ENCODE measurements at regions not wholly inside any gene's neighbourhood (a gene's known extent, or its start where the extent isn't known, plus 50 kb on each side); places are given as distances from the start of the nearest gene placed in this dataset.

DNA sequence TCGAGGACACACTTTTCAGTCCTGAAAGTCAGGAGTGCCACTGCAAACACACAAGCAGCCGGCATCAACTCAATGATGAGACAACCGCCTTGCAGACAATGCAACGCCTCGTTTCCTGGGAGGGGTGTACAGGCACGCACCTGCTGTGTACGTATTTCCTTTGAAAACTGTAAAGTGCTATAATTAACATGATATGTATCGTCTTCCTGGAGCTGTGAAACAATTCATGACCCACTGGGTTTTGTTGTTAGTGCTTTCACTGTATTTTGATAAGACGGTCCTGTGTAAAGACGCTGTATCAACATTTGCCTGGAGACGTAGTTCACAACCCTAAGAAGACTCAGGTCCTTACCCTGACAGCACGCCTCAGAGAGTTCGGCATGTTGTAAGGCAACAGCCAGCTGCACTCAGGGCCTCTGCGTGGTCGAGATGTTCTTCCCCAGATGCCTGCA lies 105.7 kb upstream of the ANO1 start:
- H3K9me3 ChIP-seq (ENCODE audit: control extremely low read depth in 1 of 3, control insufficient read depth in 2 of 3, insufficient read depth in 1 of 3, low read length in 2 of 3), result peaks cover 0 to 7% (median 0%) of the 10 kb centered on the region in 3 donors
- ChIA-PET CTCF (no interaction called here), POLR2A (no interaction called here)
- no peaks in the 10 kb centered on the region for H4K20me1 ChIP-seq (ENCODE audit: control insufficient read depth, insufficient read depth, low read length, poor library complexity, severe bottlenecking)
- Mint-ChIP-seq H3K4me3 (peak overlapping the region; percentile 64), H3K9me3 (ENCODE audit: insufficient read depth) (no peaks in the 10 kb centered on the region), H3K4me1 (peaks cover 20% of the 10 kb centered on the region), H3K27me3 (peaks cover 6% of the 10 kb centered on the region), H3K27ac (peak overlapping the region; percentile 78)
- H3K27me3 ChIP-seq (replicated peaks in 1 of 4; ENCODE audit: control extremely low read depth in 1 of 4, control insufficient read depth in 3 of 4, insufficient read depth in 4 of 4, low read length in 3 of 4), result peaks cover 0 to 11% (median 3%) of the 10 kb centered on the region in 4 experiments
- TF ChIP-seq, protein P1, sequence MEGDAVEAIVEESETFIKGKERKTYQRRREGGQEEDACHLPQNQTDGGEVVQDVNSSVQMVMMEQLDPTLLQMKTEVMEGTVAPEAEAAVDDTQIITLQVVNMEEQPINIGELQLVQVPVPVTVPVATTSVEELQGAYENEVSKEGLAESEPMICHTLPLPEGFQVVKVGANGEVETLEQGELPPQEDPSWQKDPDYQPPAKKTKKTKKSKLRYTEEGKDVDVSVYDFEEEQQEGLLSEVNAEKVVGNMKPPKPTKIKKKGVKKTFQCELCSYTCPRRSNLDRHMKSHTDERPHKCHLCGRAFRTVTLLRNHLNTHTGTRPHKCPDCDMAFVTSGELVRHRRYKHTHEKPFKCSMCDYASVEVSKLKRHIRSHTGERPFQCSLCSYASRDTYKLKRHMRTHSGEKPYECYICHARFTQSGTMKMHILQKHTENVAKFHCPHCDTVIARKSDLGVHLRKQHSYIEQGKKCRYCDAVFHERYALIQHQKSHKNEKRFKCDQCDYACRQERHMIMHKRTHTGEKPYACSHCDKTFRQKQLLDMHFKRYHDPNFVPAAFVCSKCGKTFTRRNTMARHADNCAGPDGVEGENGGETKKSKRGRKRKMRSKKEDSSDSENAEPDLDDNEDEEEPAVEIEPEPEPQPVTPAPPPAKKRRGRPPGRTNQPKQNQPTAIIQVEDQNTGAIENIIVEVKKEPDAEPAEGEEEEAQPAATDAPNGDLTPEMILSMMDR (IDR thresholded peaks at IDR 0.05), result no peak
- no peak for TF ChIP-seq EZH2 (IDR thresholded peaks at IDR 0.05; ENCODE audit: borderline replicate concordance, insufficient read depth, low read depth, low read length, poor library complexity, severe bottlenecking)
- DNase-seq (peak; percentile 76), ATAC-seq (ENCODE audit: low read depth) (peak; percentile 71)
- 25% methylated on average over 14 of the region's 15 CpGs for WGBS (ENCODE audit: insufficient coverage)
- peak overlapping the region; percentile 49 for H3K4me2 ChIP-seq (replicated peaks; ENCODE audit: low read depth, low read length, poor library complexity, severe bottlenecking)
- H3K27ac ChIP-seq (ENCODE audit: low read length in 2 of 2), result peak overlapping the region; percentile 66 to 78
- H3K9ac ChIP-seq (ENCODE audit: low read length), result peak overlapping the region; percentile 29
- H2AFZ ChIP-seq (ENCODE audit: insufficient read depth, low read depth, low read length, poor library complexity, severe bottlenecking), result peak overlapping the region; percentile 45
- intact Hi-C loops (cut with micrococcal nuclease), result no loop called here
- no peaks in the 10 kb centered on the region for H3K79me2 ChIP-seq (ENCODE audit: control insufficient read depth, insufficient read depth, low read length)
- no peak overlapping the region for H3K4me3 ChIP-seq (ENCODE audit: control extremely low read depth in 1 of 5, extremely low read depth in 1 of 5, insufficient read depth in 1 of 5, low read depth in 2 of 5, low read length in 4 of 5)
- no peaks in the 10 kb centered on the region for H3K36me3 ChIP-seq (replicated peaks in 1 of 2; ENCODE audit: control extremely low read depth in 1 of 2, control insufficient read depth in 1 of 2, extremely low read depth in 1 of 2, insufficient read depth in 2 of 2, low read length in 1 of 2)
- peaks cover 0 to 29% of the 10 kb centered on the region in 2 donors for H3K4me1 ChIP-seq (ENCODE audit: control insufficient read depth in 2 of 2, insufficient read depth in 2 of 2, low read length in 2 of 2)

- Histone ChIP-seq H2AFZ (ENCODE audit: insufficient read depth, low read depth, low read length, poor library complexity, severe bottlenecking) (no peak overlapping the region), H3K27ac (ENCODE audit: low read length in 2 of 2) (no peak overlapping the region), H3K4me2 (replicated peaks; ENCODE audit: low read depth, low read length, poor library complexity, severe bottlenecking) (no peak overlapping the region), H3K4me1 (ENCODE audit: control insufficient read depth in 2 of 2, insufficient read depth in 2 of 2, low read length in 2 of 2) (peaks cover 0 to 29% of the 10 kb centered on the region in 2 donors), H3K4me3 (ENCODE audit: control extremely low read depth in 1 of 5, extremely low read depth in 1 of 5, insufficient read depth in 1 of 5, low read depth in 2 of 5, low read length in 4 of 5) (no peak overlapping the region), H3K36me3 (replicated peaks in 1 of 2; ENCODE audit: control extremely low read depth in 1 of 2, control insufficient read depth in 1 of 2, extremely low read depth in 1 of 2, insufficient read depth in 2 of 2, low read length in 1 of 2) (no peaks in the 10 kb centered on the region), H3K27me3 (replicated peaks in 1 of 4; ENCODE audit: control extremely low read depth in 1 of 4, control insufficient read depth in 3 of 4, insufficient read depth in 4 of 4, low read length in 3 of 4) (peaks cover 0 to 9% (median 0%) of the 10 kb centered on the region in 4 experiments), H3K9ac (ENCODE audit: low read length) (no peak overlapping the region), H3K9me3 (ENCODE audit: control extremely low read depth in 1 of 3, control insufficient read depth in 2 of 3, insufficient read depth in 1 of 3, low read length in 2 of 3) (peaks cover 0 to 7% (median 0%) of the 10 kb centered on the region in 3 donors), H4K20me1 (ENCODE audit: control insufficient read depth, insufficient read depth, low read length, poor library complexity, severe bottlenecking) (no peaks in the 10 kb centered on the region), H3K79me2 (ENCODE audit: control insufficient read depth, insufficient read depth, low read length) (no peaks in the 10 kb centered on the region)
- peaks cover 8% of the 10 kb centered on the region for H3K27me3 Mint-ChIP-seq
- TF ChIP-seq, protein P1 (IDR thresholded peaks at IDR 0.05), result no peak
- TF ChIP-seq EZH2 (IDR thresholded peaks at IDR 0.05; ENCODE audit: borderline replicate concordance, insufficient read depth, low read depth, low read length, poor library complexity, severe bottlenecking), result no peak
- H3K4me3 Mint-ChIP-seq, result no peak overlapping the region
- ATAC-seq (ENCODE audit: low read depth) (no peak), DNase-seq (no peak)
- peaks cover 20% of the 10 kb centered on the region for H3K4me1 Mint-ChIP-seq
- H3K27ac Mint-ChIP-seq, result no peak overlapping the region
- 87% methylated on average over 4 of the region's 4 CpGs for WGBS (ENCODE audit: insufficient coverage)
- intact Hi-C loops (cut with micrococcal nuclease), result no loop called here
- ChIA-PET CTCF (interaction anchor here (1.4 kb wide), 1 partner anchor 64 kb away, joined by 3 read pairs; no protein-coding TSS in a partner anchor), POLR2A (no interaction called here)
- H3K9me3 Mint-ChIP-seq (ENCODE audit: insufficient read depth), result no peaks in the 10 kb centered on the region
Measured at GRCh38 chr11:69974528-69974927, 103.6 kb upstream of the ANO1 start.
